Tibial nerve (tissue), 4 donors: ENCODE measurements at regions not wholly inside any gene's neighbourhood (a gene's known extent, or its start where the extent isn't known, plus 50 kb on each side); places are given as distances from the start of the nearest gene placed in this dataset.

Experiments used
- EP300 ChIP-seq, 2 donors: sonication (generic); formaldehyde crosslinking; IDR thresholded peaks; one replicate each; pipeline ENCODE4 v1.6.1; 2017; ENCODE audit warnings: antibody characterized with exemption in 2 of 2, mild to moderate bottlenecking in 1 of 2
- POLR2A ChIP-seq, 2 donors: fragments of 450-650 bp; IDR thresholded peaks; one replicate each; pipeline ENCODE4 v1.6.1; 2017; ENCODE audit warnings: antibody characterized with exemption in 2 of 2, mild to moderate bottlenecking in 2 of 2, moderate library complexity in 2 of 2
- TF ChIP-seq, protein P1 (sequence below), 5 experiments: fragments of 200-600 bp in 3 of 5; fragments of 450-650 bp in 2 of 5; sonication (generic) in 3 of 5; IDR thresholded peaks; one replicate each; pipeline ENCODE4 v1.5.1; 2016 to 2019; ENCODE audit warnings: antibody characterized with exemption in 5 of 5, mild to moderate bottlenecking in 3 of 5, moderate library complexity in 2 of 5

DNA sequence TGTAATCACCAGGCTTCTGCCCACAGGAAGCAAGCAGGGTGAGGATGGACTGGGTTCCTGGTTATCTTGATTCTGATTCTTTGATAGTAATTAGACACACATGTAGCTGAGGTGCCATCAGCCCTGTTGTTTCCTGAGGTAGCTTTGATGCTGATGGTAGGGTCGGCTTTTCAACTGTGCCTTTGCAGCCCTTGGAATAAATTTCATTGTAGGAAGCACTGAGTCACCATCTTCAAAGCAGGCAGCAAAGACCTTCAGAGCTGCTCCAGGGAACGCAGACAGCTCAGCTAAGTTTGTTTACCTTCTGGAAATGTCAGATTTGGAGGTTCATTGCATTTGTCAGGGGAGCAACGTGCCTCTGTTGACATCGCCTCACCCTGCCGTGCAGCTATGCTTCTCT is 135.4 kb downstream of the ASMT start:
- TF ChIP-seq EP300 (IDR thresholded peaks at IDR 0.05) (no peak), POLR2A (IDR thresholded peaks at IDR 0.05) (no peak)
- TF ChIP-seq, protein P1, sequence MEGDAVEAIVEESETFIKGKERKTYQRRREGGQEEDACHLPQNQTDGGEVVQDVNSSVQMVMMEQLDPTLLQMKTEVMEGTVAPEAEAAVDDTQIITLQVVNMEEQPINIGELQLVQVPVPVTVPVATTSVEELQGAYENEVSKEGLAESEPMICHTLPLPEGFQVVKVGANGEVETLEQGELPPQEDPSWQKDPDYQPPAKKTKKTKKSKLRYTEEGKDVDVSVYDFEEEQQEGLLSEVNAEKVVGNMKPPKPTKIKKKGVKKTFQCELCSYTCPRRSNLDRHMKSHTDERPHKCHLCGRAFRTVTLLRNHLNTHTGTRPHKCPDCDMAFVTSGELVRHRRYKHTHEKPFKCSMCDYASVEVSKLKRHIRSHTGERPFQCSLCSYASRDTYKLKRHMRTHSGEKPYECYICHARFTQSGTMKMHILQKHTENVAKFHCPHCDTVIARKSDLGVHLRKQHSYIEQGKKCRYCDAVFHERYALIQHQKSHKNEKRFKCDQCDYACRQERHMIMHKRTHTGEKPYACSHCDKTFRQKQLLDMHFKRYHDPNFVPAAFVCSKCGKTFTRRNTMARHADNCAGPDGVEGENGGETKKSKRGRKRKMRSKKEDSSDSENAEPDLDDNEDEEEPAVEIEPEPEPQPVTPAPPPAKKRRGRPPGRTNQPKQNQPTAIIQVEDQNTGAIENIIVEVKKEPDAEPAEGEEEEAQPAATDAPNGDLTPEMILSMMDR (IDR thresholded peaks at IDR 0.05), result no peak
